Keratinocyte (primary cell): ENCODE measurements at regions not wholly inside any gene's neighbourhood (a gene's known extent, or its start where the extent isn't known, plus 50 kb on each side); places are given as distances from the start of the nearest gene placed in this dataset.

Experiments used
- DNase-seq: peaks from one replicate; pipeline ENCODE4 v3.0.0-alpha.2; 2011; ENCODE audit warnings: low read depth, missing footprints, low spot score
- FAIRE-seq: peaks from 2 replicates; lab custom pipeline; 2011; peaks lifted over from hg19 to GRCh38; lab: Jason Lieb, UNC
- H2AFZ ChIP-seq: 2 replicates; pipeline ENCODE4 v1.6.0; 2012; ENCODE audit warnings: low read length, control low read depth, inconsistent platforms; ENCODE audit not compliant: control insufficient read depth
- H3K27ac ChIP-seq: 2 replicates; pipeline ENCODE4 v1.5.1; 2011; ENCODE audit warnings: low read length; ENCODE audit not compliant: control insufficient read depth, insufficient read depth
- H3K27me3 ChIP-seq: 3 replicates; pipeline ENCODE4 v1.6.0; 2011; ENCODE audit warnings: low read length; ENCODE audit not compliant: control insufficient read depth, insufficient read depth; ENCODE audit errors: extremely low read depth
- H3K36me3 ChIP-seq, 2 experiments: 2 replicates in 1 of 2; 3 replicates in 1 of 2; pipeline ENCODE4 v1.5.1; 2011; ENCODE audit warnings: low read length in 2 of 2, mild to moderate bottlenecking in 1 of 2; ENCODE audit not compliant: control insufficient read depth in 2 of 2, insufficient read depth in 2 of 2; ENCODE audit errors: extremely low read depth in 1 of 2
- H3K4me1 ChIP-seq: 3 replicates; pipeline ENCODE4 v1.5.1; 2011; ENCODE audit warnings: low read length; ENCODE audit not compliant: control insufficient read depth, insufficient read depth; ENCODE audit errors: extremely low read depth
- H3K4me2 ChIP-seq: 3 replicates; pipeline ENCODE4 v1.6.0; 2011; ENCODE audit warnings: low read depth, low read length; ENCODE audit not compliant: control insufficient read depth, insufficient read depth; ENCODE audit errors: extremely low read depth
- H3K4me3 ChIP-seq, 3 experiments: fragments of 200-600 bp in 1 of 3; sonication (generic) in 1 of 3; 2 replicates in 2 of 3; 3 replicates in 1 of 3; pipeline ENCODE4 v1.5.1; 2011 to 2016; ENCODE audit warnings: low read length in 3 of 3, mild to moderate bottlenecking in 3 of 3, control low read depth in 2 of 3, inconsistent platforms in 1 of 3, low read depth in 1 of 3, mixed read lengths in 1 of 3, mixed run types in 1 of 3, moderate library complexity in 1 of 3; ENCODE audit not compliant: control insufficient read depth in 2 of 3, insufficient read depth in 2 of 3; ENCODE audit errors: extremely low read depth in 1 of 3
- H3K79me2 ChIP-seq: 2 replicates; pipeline ENCODE4 v1.6.0; 2012; ENCODE audit warnings: low read length; ENCODE audit not compliant: control insufficient read depth, insufficient read depth
- H3K9ac ChIP-seq: 3 replicates; pipeline ENCODE4 v1.6.0; 2011; ENCODE audit warnings: low read length; ENCODE audit not compliant: control insufficient read depth, insufficient read depth; ENCODE audit errors: extremely low read depth
- H3K9me1 ChIP-seq: 3 replicates; pipeline ENCODE4 v1.6.0; 2011; ENCODE audit warnings: low read length; ENCODE audit not compliant: control insufficient read depth, insufficient read depth; ENCODE audit errors: extremely low read depth
- H3K9me3 ChIP-seq: 2 replicates; pipeline ENCODE4 v1.5.1; 2012; ENCODE audit warnings: low read depth, low read length; ENCODE audit not compliant: control insufficient read depth
- H4K20me1 ChIP-seq: 3 replicates; pipeline ENCODE4 v1.6.0; 2011; ENCODE audit warnings: low read length; ENCODE audit not compliant: control insufficient read depth, insufficient read depth; ENCODE audit errors: extremely low read depth
- CTCF ChIP-seq, 3 experiments: IDR thresholded peaks in 1 of 3; conservative IDR thresholded peaks in 1 of 3; optimal IDR thresholded peaks in 1 of 3; 2 replicates in 2 of 3; 3 replicates in 1 of 3; pipeline versions ENCODE3 to v1.5.1; 2011; ENCODE audit warnings: low read length in 3 of 3, mild to moderate bottlenecking in 3 of 3, moderate library complexity in 2 of 3, control low read depth in 1 of 3, inconsistent platforms in 1 of 3; ENCODE audit not compliant: insufficient read depth in 2 of 3; ENCODE audit errors: extremely low read depth in 1 of 3
- EZH2 ChIP-seq: IDR thresholded peaks from one replicate; pipeline ENCODE4 v1.6.1; 2012; ENCODE audit warnings: inconsistent platforms, mild to moderate bottlenecking, low read length, moderate library complexity
- dilution Hi-C: fragments of 300-500 bp; cut with MboI; formaldehyde crosslinking; loops from one replicate; pipeline ENCODE4 v1.7.0; 2020; ENCODE audit warnings: low sequenced_read_pairs; ENCODE audit not compliant: extremely low pct_ligation_motif_present

- no peaks in the 10 kb centered on the region for H3K9me1 ChIP-seq
- H3K4me3 ChIP-seq = no peak overlapping the region
- FAIRE-seq = no peak
- H3K27me3 ChIP-seq = no peaks in the 10 kb centered on the region
- no peak overlapping the region for H3K9ac ChIP-seq
- DNase-seq = no peak
- no peak overlapping the region for H3K27ac ChIP-seq
- H2AFZ ChIP-seq = no peak overlapping the region
- TF ChIP-seq EZH2 = no peak
- peak in 1 of 3 experiments; percentile 10 for TF ChIP-seq CTCF (optimal IDR thresholded peaks at IDR 0.05 in 1 of 3, IDR thresholded peaks at IDR 0.05 in 1 of 3, conservative IDR thresholded peaks at IDR 0.05 in 1 of 3; ENCODE audit: extremely low read depth in 1 of 3, insufficient read depth in 2 of 3, low read length in 3 of 3)
- H3K4me2 ChIP-seq = no peak overlapping the region
- H3K79me2 ChIP-seq = no peaks in the 10 kb centered on the region
- dilution Hi-C loops = no loop called here
- H3K9me3 ChIP-seq = no peaks in the 10 kb centered on the region
- H4K20me1 ChIP-seq = no peaks in the 10 kb centered on the region
- no peaks in the 10 kb centered on the region for H3K36me3 ChIP-seq
- no peaks in the 10 kb centered on the region for H3K4me1 ChIP-seq
Observed at GRCh38 chrX:137896123-137896522, 330.2 kb downstream of the ZIC3 start.

DNA sequence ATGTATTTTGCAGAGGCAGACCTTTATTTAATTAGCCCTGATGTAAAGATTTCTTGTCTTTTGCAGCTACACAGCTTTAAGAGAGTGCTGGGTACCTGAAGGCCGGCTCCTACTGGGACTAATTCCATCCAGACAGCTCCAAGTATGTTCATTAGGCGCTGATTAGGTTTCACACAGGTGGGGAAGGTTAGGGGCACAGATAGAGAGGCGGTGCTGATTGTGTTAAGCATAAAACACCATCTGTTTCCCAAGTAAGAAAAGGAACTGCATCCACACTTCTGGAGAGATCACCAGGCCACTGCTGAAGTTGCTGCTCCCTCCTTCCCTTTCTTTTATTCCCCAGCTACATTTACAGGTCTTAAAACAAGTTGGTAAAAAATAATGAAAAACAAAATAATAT, 349.5 kb downstream of the ZIC3 start:
- TF ChIP-seq CTCF (optimal IDR thresholded peaks at IDR 0.05 in 1 of 3, IDR thresholded peaks at IDR 0.05 in 1 of 3, conservative IDR thresholded peaks at IDR 0.05 in 1 of 3; ENCODE audit: extremely low read depth in 1 of 3, insufficient read depth in 2 of 3, low read length in 3 of 3) (no peak), EZH2 (no peak)
- Histone ChIP-seq H2AFZ (no peak overlapping the region), H3K36me3 (no peaks in the 10 kb centered on the region), H3K4me3 (no peak overlapping the region), H3K27me3 (no peaks in the 10 kb centered on the region), H3K9me3 (peaks cover 2% of the 10 kb centered on the region), H3K27ac (no peak overlapping the region), H3K4me1 (no peaks in the 10 kb centered on the region), H4K20me1 (no peaks in the 10 kb centered on the region), H3K9me1 (no peaks in the 10 kb centered on the region), H3K79me2 (no peaks in the 10 kb centered on the region), H3K4me2 (no peak overlapping the region), H3K9ac (no peak overlapping the region)
- DNase-seq (no peak), FAIRE-seq (no peak)
- dilution Hi-C loops = no loop called here
